SK-N-SH (cell line): ENCODE measurements at regions not wholly inside any gene's neighbourhood (a gene's known extent, or its start where the extent isn't known, plus 50 kb on each side); places are given as distances from the start of the nearest gene placed in this dataset.

Experiments used
- CTCF ChIA-PET: fragments of 300-600, 350-600 bp; formaldehyde crosslinking; extraction: SDS; loops from one replicate; lab custom pipeline; 2021; lab: Yijun Ruan, JAX
- POLR2A ChIA-PET: fragments of 350-600 bp; sonication (Branson Sonifier 250); formaldehyde crosslinking; extraction: SDS; loops from one replicate; lab custom pipeline; 2020; ENCODE audit warnings: antibody characterized with exemption, inconsistent platforms; lab: Yijun Ruan, JAX
- DNase-seq: peaks from one replicate; pipeline ENCODE4 v3.0.0; 2012
- H2AFZ ChIP-seq: fragments of 200-600 bp; sonication (generic); 2 replicates; pipeline ENCODE4 v1.8.1; 2016; ENCODE audit warnings: antibody characterized with exemption, mild to moderate bottlenecking, low read depth
- H3F3A ChIP-seq: fragments of 200-600 bp; sonication (generic); replicated peaks from 2 replicates; pipeline ENCODE3; 2016; ENCODE audit warnings: antibody characterized with exemption, mild to moderate bottlenecking; ENCODE audit not compliant: insufficient read depth
- H3K27ac ChIP-seq, 2 experiments: fragments of 200-500 bp in 1 of 2; fragments of 200-600 bp in 1 of 2; sonication (Bioruptor generic) in 1 of 2; sonication (generic), shearing (Covaris generic) in 1 of 2; 2 replicates each; pipeline versions ENCODE4 v1.5.1 to v1.6.1; 2014 to 2016; ENCODE audit warnings: low read depth in 2 of 2, inconsistent platforms in 1 of 2, low read length in 1 of 2, mild to moderate bottlenecking in 1 of 2, mixed read lengths in 1 of 2
- H3K27me3 ChIP-seq: fragments of 200-600 bp; sonication (generic), shearing (Covaris generic); 2 replicates; pipeline ENCODE4 v1.6.1; 2016; ENCODE audit warnings: mixed run types; ENCODE audit not compliant: insufficient read depth
- H3K36me3 ChIP-seq, 2 experiments: fragments of 200-500 bp in 1 of 2; fragments of 200-600 bp in 1 of 2; sonication (Bioruptor generic) in 1 of 2; sonication (generic) in 1 of 2; replicated peaks in 1 of 2; 2 replicates each; pipeline versions ENCODE3 to v1.5.1; 2014 to 2016; ENCODE audit warnings: low read length in 1 of 2, mild to moderate bottlenecking in 1 of 2; ENCODE audit not compliant: insufficient read depth in 2 of 2, control insufficient read depth in 1 of 2
- H3K4me1 ChIP-seq, 2 experiments: fragments of 200-500 bp in 1 of 2; fragments of 200-600 bp in 1 of 2; sonication (Bioruptor generic) in 1 of 2; sonication (generic), shearing (Covaris generic) in 1 of 2; 2 replicates each; pipeline versions ENCODE4 v1.5.1 to v1.6.1; 2014 to 2016; ENCODE audit warnings: low read depth in 1 of 2, low read length in 1 of 2, mixed run types in 1 of 2; ENCODE audit not compliant: insufficient read depth in 2 of 2, control insufficient read depth in 1 of 2
- H3K4me2 ChIP-seq: fragments of 200-600 bp; sonication (generic), shearing (Covaris generic); 2 replicates; pipeline ENCODE4 v1.6.1; 2017; ENCODE audit warnings: mixed run types
- H3K4me3 ChIP-seq, 2 experiments: fragments of 200-500 bp in 1 of 2; fragments of 200-600 bp in 1 of 2; sonication (Bioruptor generic) in 1 of 2; sonication (generic), shearing (Covaris generic) in 1 of 2; 2 replicates each; pipeline versions ENCODE4 v1.5.1 to v1.8.1; 2014 to 2016; ENCODE audit warnings: low read depth in 2 of 2, inconsistent platforms in 1 of 2, low read length in 1 of 2, mild to moderate bottlenecking in 1 of 2, mixed read lengths in 1 of 2, moderate library complexity in 1 of 2
- H3K79me2 ChIP-seq: fragments of 200-600 bp; sonication (generic); 2 replicates; pipeline ENCODE4 v1.8.1; 2017; ENCODE audit warnings: mild to moderate bottlenecking; ENCODE audit not compliant: insufficient read depth
- H3K9ac ChIP-seq: fragments of 200-600 bp; sonication (generic); 2 replicates; pipeline ENCODE4 v1.6.1; 2017; ENCODE audit warnings: mixed run types
- H3K9me2 ChIP-seq: fragments of 200-600 bp; sonication (generic); 2 replicates; pipeline ENCODE4 v1.6.1; 2017; ENCODE audit warnings: mixed run types
- H3K9me3 ChIP-seq: fragments of 200-600 bp; sonication (generic); 2 replicates; pipeline ENCODE4 v1.6.1; 2017; ENCODE audit warnings: mixed run types, mild to moderate bottlenecking, moderate library complexity
- H4K20me1 ChIP-seq: fragments of 200-600 bp; sonication (generic); 2 replicates; pipeline ENCODE4 v1.6.1; 2017; ENCODE audit warnings: mild to moderate bottlenecking, mixed run types; ENCODE audit not compliant: insufficient read depth
- CHD2 ChIP-seq: fragments of 150-350 bp; IDR thresholded peaks from 2 replicates; pipeline ENCODE4 v1.6.1; 2018; ENCODE audit warnings: low read length; ENCODE audit not compliant: partially characterized antibody
- EP300 ChIP-seq, 2 experiments: IDR thresholded peaks; 2 replicates each; pipeline versions ENCODE4 v1.4.0 to v1.6.1; 2012; ENCODE audit warnings: borderline replicate concordance in 1 of 2, low read depth in 1 of 2, low read length in 1 of 2
- FOXJ3 ChIP-seq: sonication (generic); formaldehyde crosslinking; IDR thresholded peaks from 2 replicates; pipeline ENCODE4 v1.5.1; 2020; ENCODE audit warnings: mild to moderate bottlenecking, missing genetic modification reagents
- IRF3 ChIP-seq: fragments of 150-350 bp; IDR thresholded peaks from 2 replicates; pipeline ENCODE4 v1.6.1; 2016; ENCODE audit warnings: mild to moderate bottlenecking, low read depth, low read length
- JUND ChIP-seq: IDR thresholded peaks from 2 replicates; pipeline ENCODE4 v1.4.0; 2012
- MAX ChIP-seq: IDR thresholded peaks from 2 replicates; pipeline ENCODE4 v1.4.0; 2012; ENCODE audit warnings: low read depth
- MXI1 ChIP-seq: IDR thresholded peaks from 2 replicates; pipeline ENCODE4 v1.6.1; 2012; ENCODE audit warnings: mild to moderate bottlenecking, low read depth, low read length, improper control_type of control experiment
- NFIC ChIP-seq: IDR thresholded peaks from 2 replicates; pipeline ENCODE4 v1.4.0; 2012; ENCODE audit warnings: borderline replicate concordance
- PBX3 ChIP-seq: IDR thresholded peaks from 2 replicates; pipeline ENCODE4; 2012
- POLR2AphosphoS5 ChIP-seq: IDR thresholded peaks from 2 replicates; pipeline ENCODE4 v1.6.1; 2012; ENCODE audit warnings: low read depth, low read length
- RAD21 ChIP-seq: IDR thresholded peaks from 2 replicates; pipeline ENCODE4 v1.6.1; 2012; ENCODE audit warnings: mild to moderate bottlenecking, low read length
- REST ChIP-seq: IDR thresholded peaks from 2 replicates; pipeline ENCODE4 v1.6.1; 2012; ENCODE audit warnings: mild to moderate bottlenecking, low read depth, low read length, moderate library complexity
- RFX5 ChIP-seq: IDR thresholded peaks from 2 replicates; pipeline ENCODE4 v1.6.1; 2012; ENCODE audit warnings: mild to moderate bottlenecking, improper control_type of control experiment, low read length
- RXRA ChIP-seq: IDR thresholded peaks from 2 replicates; pipeline ENCODE4 v1.4.0; 2012; ENCODE audit warnings: low read depth, mild to moderate bottlenecking, borderline replicate concordance
- SMC3 ChIP-seq: IDR thresholded peaks from 2 replicates; pipeline ENCODE4 v1.6.1; 2012; ENCODE audit warnings: low read depth, low read length, improper control_type of control experiment
- TCF12 ChIP-seq: IDR thresholded peaks from 2 replicates; pipeline ENCODE4 v1.4.0; 2012
- USF1 ChIP-seq: IDR thresholded peaks from 2 replicates; pipeline ENCODE4 v1.4.0; 2012; ENCODE audit warnings: low read depth, borderline replicate concordance
- USF2 ChIP-seq: fragments of 150-350 bp; IDR thresholded peaks from 2 replicates; pipeline ENCODE4 v1.6.1; 2017; ENCODE audit warnings: antibody characterized with exemption, low read length, low read depth, borderline replicate concordance
- WGBS: methylation state at CpG from one replicate; pipeline ENCODE4 v1.1.6; 2017; ENCODE audit warnings: low lambda C conversion rate; 5-methylcytosine and 5-hydroxymethylcytosine counted together

GRCh38 chr13:103803349-103803748 lies 737.1 kb upstream of the SLC10A2 start (continued):
- TF ChIP-seq REST (no peak), USF2 (no peak)
- TF ChIP-seq, all 33 proteins: peak for 5

GRCh38 chr13:103799028-103799427 lies 732.8 kb upstream of the SLC10A2 start:
- H4K20me1 ChIP-seq, result no peaks in the 10 kb centered on the region
- CTCF ChIA-PET, result no interaction called here

More at GRCh38 chr13:103799028-103799427, 732.8 kb upstream of the SLC10A2 start:
- Histone ChIP-seq H3K27me3 (no peaks in the 10 kb centered on the region), H3K79me2 (no peaks in the 10 kb centered on the region), H3K9me3 (no peaks in the 10 kb centered on the region), H3K27ac (peak overlapping the region in 1 of 2 experiments; percentile 48; a peak in 2 of 4 replicates), H3K9ac (no peak overlapping the region), H3K4me2 (no peak overlapping the region), H3F3A (no peaks in the 10 kb centered on the region), H3K4me1 (peaks cover 0 to 9% of the 10 kb centered on the region in 2 experiments; a peak in 2 of 4 replicates), H3K9me2 (no peaks in the 10 kb centered on the region), H3K4me3 (no peak overlapping the region), H2AFZ (no peak overlapping the region), H3K36me3 (no peaks in the 10 kb centered on the region)
- DNase-seq, result no peak
- TF ChIP-seq SMC3 (no peak), NFIC (no peak), EP300 (IDR thresholded peaks at IDR 0.05; ENCODE audit: borderline replicate concordance in 1 of 2, low read depth in 1 of 2, low read length in 1 of 2) (no peak), JUND (no peak), IRF3 (no peak), TCF12 (no peak), CHD2 (no peak), PBX3 (no peak), POLR2AphosphoS5 (no peak), RFX5 (no peak), USF1 (no peak), RXRA (no peak), FOXJ3 (no peak), MXI1 (no peak), RAD21 (no peak), MAX (no peak)
- WGBS, result 45% methylated on average over 5 of the region's 5 CpGs
- POLR2A ChIA-PET, result no interaction called here
